ENCODE measurements at regions not wholly inside any gene's neighbourhood (a gene's known extent, or its start where the extent isn't known, plus 50 kb on each side); places are given as distances from the start of the nearest gene placed in this dataset.
"Not testable (repeated sequence)": the region's sequence is repeated elsewhere in the genome, so short reads cannot be mapped to it uniquely, and the experiment has no call there.

- H3K36me3 Mint-ChIP-seq: no peaks in the 10 kb centered on the region
- H3K27ac Mint-ChIP-seq: no peak overlapping the region
- DNase-seq (no peak), ATAC-seq (ENCODE audit: low read depth in 2 of 2) (no peak)
- H3K4me3 Mint-ChIP-seq: no peak overlapping the region
- peaks cover 5 to 7% (median 6%) of the 10 kb centered on the region in 3 donors for H3K27me3 Mint-ChIP-seq
- peaks cover 0 to 6% (median 0%) of the 10 kb centered on the region in 7 donors for H3K9me3 Mint-ChIP-seq
- peaks cover 0 to 2% (median 0%) of the 10 kb centered on the region in 3 donors for H3K4me1 Mint-ChIP-seq
Observed at GRCh38 chr15:62279041-62279440, 114.0 kb upstream of the C2CD4B start.

DNA sequence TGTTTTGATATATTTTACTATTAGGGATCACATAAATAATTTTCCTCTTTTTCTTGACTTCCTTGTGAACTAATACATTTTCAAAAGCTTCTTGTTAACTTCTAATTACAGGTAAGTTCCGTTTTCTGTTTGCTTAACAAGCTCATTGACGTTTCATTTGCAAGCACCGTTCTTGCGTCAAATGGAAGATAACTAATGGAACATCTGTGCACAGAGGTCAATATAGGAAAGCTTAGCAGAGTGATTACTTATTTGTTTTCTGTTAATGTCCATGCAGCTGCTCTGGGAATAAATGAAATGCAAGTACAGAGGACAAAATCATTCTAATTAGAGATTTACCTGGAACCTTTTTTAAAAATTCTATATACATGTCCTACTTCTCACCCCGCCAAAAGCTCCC, 115.5 kb upstream of the C2CD4B start:
- no peak for ATAC-seq (ENCODE audit: low read depth in 2 of 2)
- no peaks in the 10 kb centered on the region for H3K36me3 Mint-ChIP-seq
- H3K4me1 Mint-ChIP-seq: peaks cover 0 to 2% (median 0%) of the 10 kb centered on the region in 3 donors
- DNase-seq: no peak
- H3K27ac Mint-ChIP-seq: no peak overlapping the region
- H3K27me3 Mint-ChIP-seq: peaks cover 5 to 7% (median 6%) of the 10 kb centered on the region in 3 donors
- H3K4me3 Mint-ChIP-seq: no peak overlapping the region
- peaks cover 0 to 3% (median 0%) of the 10 kb centered on the region in 7 donors for H3K9me3 Mint-ChIP-seq

DNA sequence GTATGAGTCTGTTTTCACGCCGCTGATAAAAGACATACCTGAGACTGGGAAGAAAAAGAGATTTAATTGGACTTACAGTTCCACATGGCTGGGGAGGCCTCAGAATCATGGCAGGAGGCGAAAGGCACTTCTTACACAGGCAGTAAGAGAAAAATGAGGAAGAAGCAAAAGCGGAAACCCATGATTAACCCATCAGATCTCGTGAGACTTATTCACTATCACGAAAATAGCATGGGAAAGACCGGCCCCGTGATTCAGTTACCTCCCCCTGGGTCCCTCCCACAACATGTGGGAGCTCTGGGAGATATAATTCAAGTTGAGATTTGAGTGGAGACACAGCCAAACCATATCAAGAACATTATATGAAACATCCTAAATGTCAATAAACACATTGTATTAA, 116.7 kb upstream of the C2CD4B start:
- ATAC-seq (ENCODE audit: low read depth in 2 of 2): not testable (repeated sequence)

GRCh38 chr15:62287066-62287857, 122.2 kb upstream of the C2CD4B start:
- H3K27ac Mint-ChIP-seq: peak overlapping the region in 1 of 6 donors; percentile 10
- peaks cover 18 to 34% (median 29%) of the 10 kb centered on the region in 3 donors for H3K27me3 Mint-ChIP-seq
- H3K4me3 Mint-ChIP-seq: no peak overlapping the region
- H3K9me3 Mint-ChIP-seq: peaks cover 0 to 6% (median 0%) of the 10 kb centered on the region in 7 donors
- no peaks in the 10 kb centered on the region for H3K36me3 Mint-ChIP-seq
- DNase-seq (no peak), ATAC-seq (ENCODE audit: low read depth in 2 of 2) (no peak)
- no peaks in the 10 kb centered on the region for H3K4me1 Mint-ChIP-seq

More for the DNA sequence above, 116.7 kb upstream of the C2CD4B start:
- not testable (repeated sequence) for H3K27ac Mint-ChIP-seq, H3K36me3 Mint-ChIP-seq, H3K9me3 Mint-ChIP-seq, H3K4me1 Mint-ChIP-seq, DNase-seq
- Mint-ChIP-seq H3K27me3 (peaks cover 8 to 13% (median 11%) of the 10 kb centered on the region in 3 donors), H3K4me3 (peak overlapping the region in 1 of 8 donors; percentile 18)

DNA sequence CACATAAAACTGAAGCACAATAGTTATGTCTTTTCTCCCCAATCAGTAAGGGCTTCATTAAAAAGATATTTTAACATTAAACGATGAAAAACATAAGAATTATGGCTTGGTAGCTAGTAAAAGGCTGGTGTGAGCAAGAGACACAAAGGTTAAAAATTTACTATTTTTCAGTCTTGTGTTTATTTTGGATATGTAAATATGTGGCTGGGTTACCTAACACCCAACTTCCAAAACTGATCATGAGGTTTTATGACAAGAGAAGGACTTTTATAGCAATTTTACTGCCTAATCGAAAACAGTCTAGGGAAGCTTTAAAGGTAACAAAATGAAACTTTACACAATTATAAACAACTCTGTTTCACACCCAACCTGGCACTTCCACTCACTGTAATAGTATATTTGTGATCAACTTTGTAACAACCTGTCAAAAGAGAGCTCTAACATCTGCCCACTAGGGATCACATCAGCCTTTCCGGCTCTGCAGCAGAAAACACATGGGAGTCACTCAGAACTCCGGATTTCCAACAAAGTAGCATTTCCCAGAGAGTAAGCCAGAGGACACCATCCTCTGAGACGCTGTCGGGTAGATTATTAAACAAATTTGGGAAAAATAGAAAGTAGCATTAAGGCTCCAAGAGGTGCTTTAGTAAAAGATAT, 123.4 kb upstream of the C2CD4B start:
- Mint-ChIP-seq H3K27me3 (peaks cover 19 to 40% (median 37%) of the 10 kb centered on the region in 3 donors), H3K36me3 (no peaks in the 10 kb centered on the region)
- ATAC-seq (ENCODE audit: low read depth in 2 of 2): no peak

DNA sequence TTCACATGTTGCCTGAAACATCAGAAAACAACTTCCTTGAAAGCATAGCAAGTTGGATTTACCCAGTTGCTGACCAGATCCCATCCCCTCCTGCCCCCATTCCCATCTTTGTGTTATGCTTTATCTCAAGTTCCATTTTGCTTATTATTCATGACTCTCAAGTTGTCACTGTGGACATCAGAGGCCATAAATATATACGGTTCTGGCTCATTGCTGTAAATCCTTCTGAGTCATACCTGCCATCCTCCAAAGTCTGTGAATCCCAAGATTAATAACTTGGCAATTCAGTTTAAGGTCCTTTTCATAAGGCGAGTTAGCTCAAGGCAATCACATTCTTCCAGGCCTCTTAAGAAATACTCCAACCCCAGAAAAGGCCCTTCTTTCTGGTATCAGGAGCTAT, 126.2 kb upstream of the C2CD4B start:
- Mint-ChIP-seq H3K4me3 (no peak overlapping the region), H3K9me3 (peaks cover 2 to 17% (median 12%) of the 10 kb centered on the region in 7 donors), H3K36me3 (no peaks in the 10 kb centered on the region), H3K27me3 (peaks cover 24 to 43% (median 38%) of the 10 kb centered on the region in 3 donors), H3K27ac (no peak overlapping the region), H3K4me1 (no peaks in the 10 kb centered on the region)
- DNase-seq: no peak
- no peak for ATAC-seq (ENCODE audit: low read depth in 2 of 2)

More for the DNA sequence above, 123.4 kb upstream of the C2CD4B start:
- Mint-ChIP-seq H3K4me3 (no peak overlapping the region), H3K27ac (no peak overlapping the region), H3K4me1 (no peaks in the 10 kb centered on the region), H3K9me3 (peaks cover 0 to 6% (median 4%) of the 10 kb centered on the region in 7 donors)
- no peak for DNase-seq

GRCh38 chr15:62296756-62297507, 131.8 kb upstream of the C2CD4B start:
- no peak overlapping the region for H3K27ac Mint-ChIP-seq
- H3K4me1 Mint-ChIP-seq: no peaks in the 10 kb centered on the region
- peak overlapping the region in 1 of 8 donors; percentile 44 for H3K4me3 Mint-ChIP-seq
- H3K36me3 Mint-ChIP-seq: no peaks in the 10 kb centered on the region
- no peak for DNase-seq
- H3K27me3 Mint-ChIP-seq: peaks cover 9 to 26% (median 17%) of the 10 kb centered on the region in 3 donors
- H3K9me3 Mint-ChIP-seq: peaks cover 2 to 17% (median 11%) of the 10 kb centered on the region in 7 donors
- no peak for ATAC-seq (ENCODE audit: low read depth in 2 of 2)

GRCh38 chr15:62297522-62297921, 132.4 kb upstream of the C2CD4B start:
- Mint-ChIP-seq H3K27me3 (peaks cover 5 to 22% (median 16%) of the 10 kb centered on the region in 3 donors), H3K27ac (no peak overlapping the region), H3K4me3 (peak overlapping the region in 1 of 8 donors; percentile 44), H3K4me1 (no peaks in the 10 kb centered on the region), H3K36me3 (no peaks in the 10 kb centered on the region), H3K9me3 (peaks cover 2 to 17% (median 8%) of the 10 kb centered on the region in 7 donors)
- ATAC-seq (ENCODE audit: low read depth in 2 of 2) (no peak), DNase-seq (no peak)

DNA sequence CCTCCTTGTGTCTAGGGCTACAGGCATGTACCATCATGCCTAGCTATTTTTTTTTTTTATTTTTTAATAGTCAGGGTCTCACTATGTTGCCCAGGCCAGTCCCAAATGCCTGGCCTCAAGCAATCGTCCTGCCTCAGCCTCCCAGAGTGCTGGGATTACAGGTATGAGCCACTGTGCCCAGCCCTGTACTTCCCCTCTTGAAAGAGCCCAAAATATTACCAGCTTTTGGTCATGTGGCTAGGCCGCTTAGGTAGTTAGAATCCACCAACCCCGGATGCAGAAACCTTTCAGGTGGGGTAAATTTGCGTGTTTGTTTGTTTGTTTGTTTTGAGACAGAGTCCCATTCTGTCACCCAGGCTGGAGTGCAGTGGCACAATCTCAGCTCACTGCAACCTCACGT, 132.8 kb upstream of the C2CD4B start:
- H3K9me3 Mint-ChIP-seq: peaks cover 2 to 12% (median 8%) of the 10 kb centered on the region in 7 donors
- no peak overlapping the region for H3K27ac Mint-ChIP-seq
- DNase-seq (no peak), ATAC-seq (ENCODE audit: low read depth in 2 of 2) (no peak)
- no peaks in the 10 kb centered on the region for H3K4me1 Mint-ChIP-seq
- no peaks in the 10 kb centered on the region for H3K36me3 Mint-ChIP-seq
- H3K27me3 Mint-ChIP-seq: peaks cover 5 to 18% (median 12%) of the 10 kb centered on the region in 3 donors
- H3K4me3 Mint-ChIP-seq: no peak overlapping the region

DNA sequence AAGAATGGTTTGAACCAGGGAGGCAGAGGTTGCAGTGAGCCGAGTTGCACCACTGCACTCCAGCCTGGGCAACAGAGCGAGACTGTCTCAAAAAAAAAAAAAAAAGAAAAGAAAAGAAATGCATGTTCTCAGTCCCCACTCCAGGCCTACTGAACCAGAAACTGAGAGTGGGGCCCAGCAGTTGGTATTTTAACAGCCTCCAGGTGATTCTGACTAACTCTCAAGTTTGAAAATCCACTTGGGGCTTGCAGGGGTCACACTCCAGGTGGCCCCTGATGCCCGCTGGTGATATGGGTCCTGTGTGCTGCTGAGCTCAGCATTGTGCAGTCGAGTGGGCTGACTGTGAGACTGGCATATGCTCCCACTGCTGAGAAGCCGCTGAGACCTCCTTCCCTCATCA, 133.7 kb upstream of the C2CD4B start:
- DNase-seq: no peak
- no peak for ATAC-seq (ENCODE audit: low read depth in 2 of 2)
- peaks cover 2 to 10% (median 6%) of the 10 kb centered on the region in 7 donors for H3K9me3 Mint-ChIP-seq
- no peak overlapping the region for H3K4me3 Mint-ChIP-seq
- H3K27me3 Mint-ChIP-seq: peaks cover 3 to 15% (median 8%) of the 10 kb centered on the region in 3 donors
- H3K4me1 Mint-ChIP-seq: no peaks in the 10 kb centered on the region
- H3K36me3 Mint-ChIP-seq: no peaks in the 10 kb centered on the region
- no peak overlapping the region for H3K27ac Mint-ChIP-seq

GRCh38 chr15:62299541-62299940, 134.5 kb upstream of the C2CD4B start:
- no peaks in the 10 kb centered on the region for H3K36me3 Mint-ChIP-seq
- H3K9me3 Mint-ChIP-seq: peaks cover under 1 to 5% (median 2%) of the 10 kb centered on the region in 7 donors
- no peak overlapping the region for H3K4me3 Mint-ChIP-seq
- peaks cover 0 to 12% (median 8%) of the 10 kb centered on the region in 3 donors for H3K27me3 Mint-ChIP-seq
- H3K27ac Mint-ChIP-seq: no peak overlapping the region
- H3K4me1 Mint-ChIP-seq: no peaks in the 10 kb centered on the region
- no peak for ATAC-seq (ENCODE audit: low read depth in 2 of 2)
- DNase-seq: no peak

- DNase-seq (no peak), ATAC-seq (ENCODE audit: low read depth in 2 of 2) (no peak)
- Mint-ChIP-seq H3K4me3 (no peak overlapping the region), H3K9me3 (no peaks in the 10 kb centered on the region), H3K27me3 (peaks cover 5 to 18% (median 16%) of the 10 kb centered on the region in 3 donors), H3K27ac (no peak overlapping the region), H3K36me3 (no peaks in the 10 kb centered on the region), H3K4me1 (peaks cover 6 to 7% (median 7%) of the 10 kb centered on the region in 3 donors)
Observed at GRCh38 chr15:62301993-62302675, 137.0 kb upstream of the C2CD4B start.

Data from naive B cell (primary cell).